Prostate gland (tissue), 2 donors: ENCODE measurements at regions not wholly inside any gene's neighbourhood (a gene's known extent, or its start where the extent isn't known, plus 50 kb on each side); places are given as distances from the start of the nearest gene placed in this dataset.

Experiments
- DNase-seq: peaks from one replicate; pipeline ENCODE4 v3.0.0-alpha.2; 2019; ENCODE audit warnings: low spot score
- H3K27ac ChIP-seq, 2 donors: fragments of 200-600 bp; sonication (generic); 2 replicates each; pipeline ENCODE4 v1.5.1; 2017 to 2019
- H3K27me3 ChIP-seq: fragments of 200-600 bp; sonication (generic); replicated peaks from 2 replicates; pipeline ENCODE4 v1.5.1; 2019; ENCODE audit not compliant: insufficient read depth
- H3K36me3 ChIP-seq, 2 donors: fragments of 200-600 bp; sonication (generic); 1 replicate in 1 of 2; 2 replicates in 1 of 2; pipeline versions ENCODE4 v1.5.1 to v1.8.1; 2017 to 2019
- H3K4me1 ChIP-seq: fragments of 200-600 bp; sonication (generic); replicated peaks from 2 replicates; pipeline ENCODE4 v1.5.1; 2019
- H3K4me3 ChIP-seq, 2 donors: fragments of 200-600 bp; sonication (generic); 2 replicates each; pipeline ENCODE4 v1.5.1; 2017 to 2019
- H3K9me3 ChIP-seq: fragments of 200-600 bp; sonication (generic); 2 replicates; pipeline ENCODE4 v1.5.1; 2017
- POLR2A ChIP-seq: fragments of 450-650 bp; IDR thresholded peaks from one replicate; pipeline ENCODE4 v1.6.1; 2016; ENCODE audit warnings: antibody characterized with exemption, mild to moderate bottlenecking
- POLR2AphosphoS5 ChIP-seq: sonication (generic); formaldehyde crosslinking; IDR thresholded peaks from one replicate; pipeline ENCODE4 v1.6.1; 2017; ENCODE audit warnings: antibody characterized with exemption
- WGBS: methylation state at CpG from one replicate; pipeline ENCODE4 v1.1.5; 2018; 5-methylcytosine and 5-hydroxymethylcytosine counted together
- intact Hi-C: fragments of 100-400 bp; cut with DNase I; formaldehyde crosslinking; loops from one replicate; pipeline ENCODE4 v1.14.2; 2022
- TF ChIP-seq, protein P1 (sequence below), 4 experiments: fragments of 200-600 bp in 2 of 4; fragments of 450-650 bp in 2 of 4; sonication (generic) in 2 of 4; IDR thresholded peaks; 1 replicate in 3 of 4; 2 replicates in 1 of 4; pipeline ENCODE4 v1.5.1; 2016 to 2019; ENCODE audit warnings: antibody characterized with exemption in 4 of 4, mild to moderate bottlenecking in 2 of 4, moderate library complexity in 2 of 4

DNA sequence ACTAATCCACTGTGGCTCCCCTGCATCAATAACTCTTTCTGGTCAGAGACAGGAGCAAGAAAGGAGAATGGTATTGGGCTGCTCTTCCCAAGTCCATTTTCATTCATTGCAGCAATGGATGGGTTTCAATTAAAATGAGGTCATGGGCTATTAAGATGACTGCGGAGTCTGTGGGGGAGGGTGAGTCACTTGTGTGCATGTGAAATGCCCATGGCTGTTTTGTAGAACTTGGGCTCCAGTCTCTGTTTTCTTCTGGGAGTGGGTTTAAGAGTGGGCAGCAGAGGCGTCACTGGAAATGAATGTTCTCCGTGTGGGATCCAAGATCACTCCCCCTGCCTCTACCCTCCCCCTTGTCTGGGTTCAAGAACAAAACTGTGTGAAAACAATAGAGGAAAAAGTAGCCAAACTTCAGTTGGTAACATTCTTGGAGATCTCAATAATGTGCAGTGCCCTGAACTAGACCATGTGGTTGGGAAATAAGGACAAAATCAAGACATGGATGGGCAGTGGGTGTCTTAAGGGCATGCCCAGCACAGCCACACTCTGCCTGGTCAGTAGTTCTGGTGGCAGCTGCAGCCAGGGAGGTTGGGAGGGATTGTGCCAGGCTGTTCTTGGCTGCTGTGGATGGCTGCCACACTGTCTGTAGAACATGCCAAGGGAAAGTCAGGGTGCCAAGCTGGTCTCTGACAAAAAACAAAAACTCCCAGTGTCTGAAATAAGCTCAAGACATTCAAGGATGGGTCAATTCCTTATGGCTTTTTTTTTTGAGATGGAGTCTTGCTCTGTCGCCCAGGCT, 68.2 kb upstream of the CXCR4 start:
- no peaks in the 10 kb centered on the region for H3K36me3 ChIP-seq
- no peaks in the 10 kb centered on the region for H3K27me3 ChIP-seq
- no peak for DNase-seq
- no peaks in the 10 kb centered on the region for H3K9me3 ChIP-seq
- no peak overlapping the region for H3K4me3 ChIP-seq
- intact Hi-C loops, result no loop called here
- 80% methylated on average over 4 of the region's 4 CpGs for WGBS
- TF ChIP-seq POLR2AphosphoS5, result no peak
- TF ChIP-seq POLR2A, result no peak
- TF ChIP-seq, protein P1, sequence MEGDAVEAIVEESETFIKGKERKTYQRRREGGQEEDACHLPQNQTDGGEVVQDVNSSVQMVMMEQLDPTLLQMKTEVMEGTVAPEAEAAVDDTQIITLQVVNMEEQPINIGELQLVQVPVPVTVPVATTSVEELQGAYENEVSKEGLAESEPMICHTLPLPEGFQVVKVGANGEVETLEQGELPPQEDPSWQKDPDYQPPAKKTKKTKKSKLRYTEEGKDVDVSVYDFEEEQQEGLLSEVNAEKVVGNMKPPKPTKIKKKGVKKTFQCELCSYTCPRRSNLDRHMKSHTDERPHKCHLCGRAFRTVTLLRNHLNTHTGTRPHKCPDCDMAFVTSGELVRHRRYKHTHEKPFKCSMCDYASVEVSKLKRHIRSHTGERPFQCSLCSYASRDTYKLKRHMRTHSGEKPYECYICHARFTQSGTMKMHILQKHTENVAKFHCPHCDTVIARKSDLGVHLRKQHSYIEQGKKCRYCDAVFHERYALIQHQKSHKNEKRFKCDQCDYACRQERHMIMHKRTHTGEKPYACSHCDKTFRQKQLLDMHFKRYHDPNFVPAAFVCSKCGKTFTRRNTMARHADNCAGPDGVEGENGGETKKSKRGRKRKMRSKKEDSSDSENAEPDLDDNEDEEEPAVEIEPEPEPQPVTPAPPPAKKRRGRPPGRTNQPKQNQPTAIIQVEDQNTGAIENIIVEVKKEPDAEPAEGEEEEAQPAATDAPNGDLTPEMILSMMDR (IDR thresholded peaks at IDR 0.05), result no peak
- H3K4me1 ChIP-seq, result no peaks in the 10 kb centered on the region
- H3K27ac ChIP-seq, result no peak overlapping the region

DNA sequence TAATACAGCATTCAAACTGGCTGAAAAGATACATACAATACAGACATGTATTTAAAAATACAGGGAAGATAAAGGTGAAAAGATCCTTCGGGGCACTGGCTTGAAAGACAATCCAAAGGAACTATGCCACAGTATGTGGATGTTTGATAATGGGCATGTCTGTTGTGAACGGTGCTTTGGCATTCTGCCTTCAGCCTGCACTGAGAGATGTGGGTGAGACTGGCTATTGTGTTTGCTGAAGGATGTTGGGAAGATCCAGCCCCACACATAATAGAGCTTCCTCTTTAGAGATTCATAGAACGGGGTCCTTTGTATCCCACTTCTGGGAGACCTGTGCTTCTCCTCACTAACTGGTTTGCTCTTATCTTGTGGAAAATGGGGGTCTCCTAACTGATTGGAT, 65.1 kb upstream of the CXCR4 start:
- intact Hi-C loops, result no loop called here
- Histone ChIP-seq H3K27ac (no peak overlapping the region), H3K4me3 (no peak overlapping the region), H3K36me3 (no peaks in the 10 kb centered on the region), H3K27me3 (no peaks in the 10 kb centered on the region), H3K9me3 (no peaks in the 10 kb centered on the region), H3K4me1 (no peaks in the 10 kb centered on the region)
- no peak for DNase-seq
- WGBS, result 24% methylated on average over 3 of the region's 3 CpGs
- TF ChIP-seq, protein P1 (IDR thresholded peaks at IDR 0.05), result no peak
- no peak for TF ChIP-seq POLR2AphosphoS5
- no peak for TF ChIP-seq POLR2A

DNA sequence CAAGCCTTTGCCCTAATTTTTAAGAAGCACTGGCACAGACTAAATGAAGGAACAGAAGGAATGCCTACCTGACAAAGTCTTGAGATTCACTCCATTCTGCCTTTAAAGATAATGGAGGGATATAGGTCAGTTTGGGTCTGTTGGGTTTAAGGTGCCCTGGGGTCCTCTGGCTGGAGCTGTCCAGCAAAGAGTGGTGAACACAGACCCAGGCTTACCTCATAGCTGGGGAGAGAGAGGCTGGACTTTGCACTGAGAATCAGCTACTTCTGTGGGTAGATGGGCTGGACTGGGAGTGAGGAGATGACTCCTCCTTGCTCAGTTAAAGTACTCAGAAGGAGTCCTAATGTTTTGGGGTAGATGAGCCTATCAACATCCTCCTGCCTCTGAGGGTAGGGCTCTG, 64.4 kb upstream of the CXCR4 start:
- Histone ChIP-seq H3K4me1 (no peaks in the 10 kb centered on the region), H3K27ac (no peak overlapping the region), H3K36me3 (no peaks in the 10 kb centered on the region), H3K4me3 (no peak overlapping the region), H3K9me3 (no peaks in the 10 kb centered on the region), H3K27me3 (no peaks in the 10 kb centered on the region)
- TF ChIP-seq POLR2AphosphoS5 (no peak), POLR2A (no peak)
- TF ChIP-seq, protein P1 (IDR thresholded peaks at IDR 0.05), result no peak
- intact Hi-C loops, result no loop called here
- no peak for DNase-seq

DNA sequence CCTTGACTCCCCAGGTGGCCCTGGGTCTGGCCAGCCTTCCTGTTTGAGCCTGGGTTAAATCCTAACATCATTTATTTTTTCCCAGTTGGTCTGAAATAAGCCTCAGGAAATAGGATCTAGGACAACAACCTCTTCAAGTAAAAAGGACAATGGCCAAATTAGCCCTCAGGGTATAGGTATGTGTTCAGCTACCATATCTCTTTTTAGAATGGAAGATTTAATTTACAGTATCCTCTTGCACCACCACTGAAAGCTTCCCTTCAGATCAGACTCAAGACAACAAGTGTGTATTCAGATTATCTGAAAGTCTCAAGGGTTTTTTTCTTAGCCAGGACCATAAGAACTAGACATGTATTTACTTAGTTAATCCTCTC, 61.6 kb upstream of the CXCR4 start:
- Histone ChIP-seq H3K27ac (no peak overlapping the region), H3K4me3 (no peak overlapping the region), H3K27me3 (no peaks in the 10 kb centered on the region), H3K9me3 (no peaks in the 10 kb centered on the region), H3K36me3 (no peaks in the 10 kb centered on the region), H3K4me1 (no peaks in the 10 kb centered on the region)
- intact Hi-C loops, result no loop called here
- no peak for DNase-seq
- TF ChIP-seq POLR2AphosphoS5 (no peak), POLR2A (no peak)
- TF ChIP-seq, protein P1 (IDR thresholded peaks at IDR 0.05), result no peak

DNA sequence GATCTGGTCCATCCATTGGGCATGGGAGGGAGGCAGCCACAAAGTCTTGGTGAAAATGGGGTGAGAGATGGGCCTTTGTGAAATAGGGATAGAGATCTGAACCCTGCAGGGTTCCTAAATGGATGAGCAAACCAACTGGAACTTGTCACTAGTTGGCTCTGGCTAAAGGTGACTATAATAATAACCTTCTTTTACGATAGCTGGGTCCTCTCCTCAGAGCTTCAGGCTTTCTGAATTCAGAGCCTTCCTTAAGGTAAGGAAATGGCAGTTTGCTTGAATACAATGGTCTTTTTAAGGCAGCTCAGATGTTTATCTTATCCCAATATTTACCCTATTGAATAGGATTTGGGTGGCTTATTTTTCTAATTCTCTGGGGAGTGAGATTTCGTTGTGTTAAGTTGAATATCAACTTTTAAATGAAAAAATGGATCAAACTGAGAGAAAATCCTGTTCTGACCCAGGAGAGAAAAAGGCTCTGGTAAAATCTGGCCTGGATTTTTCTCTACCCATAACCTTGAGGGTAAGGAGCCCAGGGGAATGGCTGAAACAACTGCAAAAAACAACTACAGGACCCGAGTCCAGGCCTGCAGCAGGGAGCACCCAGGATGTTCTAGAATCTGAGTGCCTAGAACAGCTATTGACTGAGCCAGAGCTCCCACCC, 61.1 kb upstream of the CXCR4 start:
- H3K27ac ChIP-seq, result no peak overlapping the region
- H3K4me3 ChIP-seq, result no peak overlapping the region
- H3K27me3 ChIP-seq, result no peaks in the 10 kb centered on the region
- no peaks in the 10 kb centered on the region for H3K4me1 ChIP-seq
- intact Hi-C loops, result no loop called here
- H3K9me3 ChIP-seq, result no peaks in the 10 kb centered on the region
- 37% methylated on average over 3 of the region's 3 CpGs for WGBS
- DNase-seq, result no peak
- TF ChIP-seq, protein P1 (IDR thresholded peaks at IDR 0.05), result no peak
- no peak for TF ChIP-seq POLR2AphosphoS5
- no peak for TF ChIP-seq POLR2A
- no peaks in the 10 kb centered on the region for H3K36me3 ChIP-seq
